K562 (cell line): ENCODE measurements at regions not wholly inside any gene's neighbourhood (a gene's known extent, or its start where the extent isn't known, plus 50 kb on each side); places are given as distances from the start of the nearest gene placed in this dataset.

Experiments
- ATAC-seq: fragments of 200-7000 bp; cut with Tn5 transposase; 3 replicates; pipeline ENCODE4 v1.9.1; 2020; ENCODE audit warnings: moderate library complexity
- BruUV-seq: library from RNA; stranded (reverse); fragments of 400-500 nt; replicated peaks from 2 replicates; lab custom pipeline; 2021; lab: Mats Ljungman, UMichigan
- CTCF ChIA-PET: fragments of 300-600 bp; formaldehyde crosslinking; extraction: SDS; loops from one replicate; lab custom pipeline; 2021; ENCODE audit warnings: low intra/inter-chr PET ratio; lab: Yijun Ruan, JAX
- POLR2A ChIA-PET: fragments of 300-600, 350-650 bp; sonication (Branson Sonifier 250); formaldehyde crosslinking; extraction: SDS; loops from one replicate; lab custom pipeline; 2021; ENCODE audit warnings: antibody characterized with exemption, inconsistent platforms; lab: Yijun Ruan, JAX
- DNase-seq, 4 experiments: peaks; one replicate each; pipeline versions ENCODE4 v3.0.0 to v3.0.0-alpha.2; 2011 to 2018; ENCODE audit warnings: low spot score in 3 of 4, mixed read lengths in 3 of 4; ENCODE audit errors: extremely low read depth in 1 of 4
- FAIRE-seq: peaks from 2 replicates; lab custom pipeline; 2011; peaks lifted over from hg19 to GRCh38; lab: Jason Lieb, UNC
- H2AFZ ChIP-seq: 2 replicates; pipeline ENCODE4 v1.6.0; 2011; ENCODE audit warnings: low read depth, low read length, control low read depth, inconsistent platforms
- H3K27ac ChIP-seq: fragments of 200-600 bp; 3 replicates; pipeline ENCODE4 v1.8.0; 2011; ENCODE audit warnings: low read depth, mild to moderate bottlenecking, control low read depth, inconsistent platforms, low read length, moderate library complexity, mixed read lengths; ENCODE audit errors: extremely low read depth
- H3K27me3 ChIP-seq, 2 experiments: fragments of 300-600 bp in 1 of 2; 2 replicates in 1 of 2; 3 replicates in 1 of 2; pipeline versions ENCODE4 v1.6.0 to v1.8.0; 2011; ENCODE audit warnings: inconsistent platforms in 2 of 2, low read length in 2 of 2, mild to moderate bottlenecking in 1 of 2, mixed read lengths in 1 of 2, moderate library complexity in 1 of 2; ENCODE audit not compliant: control insufficient read depth in 2 of 2, insufficient read depth in 2 of 2
- H3K36me3 ChIP-seq: fragments of 300-600 bp; 3 replicates; pipeline ENCODE4 v1.8.0; 2011; ENCODE audit warnings: mild to moderate bottlenecking, low read length, inconsistent platforms; ENCODE audit not compliant: control insufficient read depth, insufficient read depth
- H3K4me1 ChIP-seq, 2 experiments: fragments of 200-600 bp in 1 of 2; replicated peaks in 1 of 2; 2 replicates in 1 of 2; 3 replicates in 1 of 2; pipeline versions ENCODE4 v1.5.1 to v1.8.0; 2011; ENCODE audit warnings: inconsistent platforms in 2 of 2, low read length in 2 of 2, mild to moderate bottlenecking in 1 of 2, mixed read lengths in 1 of 2, moderate library complexity in 1 of 2; ENCODE audit not compliant: control insufficient read depth in 2 of 2, insufficient read depth in 2 of 2
- H3K4me2 ChIP-seq: 2 replicates; pipeline ENCODE4 v1.6.1; 2011; ENCODE audit warnings: low read length, control low read depth, inconsistent platforms, mixed read lengths; ENCODE audit not compliant: insufficient read depth
- H3K4me3 ChIP-seq: fragments of 200-600 bp; sonication (generic), shearing (Covaris generic); 2 replicates; pipeline ENCODE4 v1.5.1; 2016; ENCODE audit warnings: control low read depth, inconsistent platforms
- H3K79me2 ChIP-seq: fragments of 200-600 bp; 3 replicates; pipeline ENCODE4 v1.8.0; 2011; ENCODE audit warnings: low read length, inconsistent platforms; ENCODE audit not compliant: control insufficient read depth, insufficient read depth
- H3K9ac ChIP-seq, 2 experiments: 2 replicates each; pipeline versions ENCODE4 v1.6.0 to v1.6.1; 2011; ENCODE audit warnings: low read depth in 2 of 2, low read length in 2 of 2, control low read depth in 1 of 2, inconsistent platforms in 1 of 2, mild to moderate bottlenecking in 1 of 2, mixed read lengths in 1 of 2; ENCODE audit not compliant: insufficient read depth in 1 of 2
- H3K9me1 ChIP-seq: one replicate; pipeline ENCODE4 v1.6.0; 2011; ENCODE audit warnings: inconsistent platforms, mild to moderate bottlenecking, low read length, moderate library complexity; ENCODE audit not compliant: control insufficient read depth, insufficient read depth
- H3K9me3 ChIP-seq: replicated peaks from 2 replicates; pipeline ENCODE4 v1.5.1; 2011; ENCODE audit warnings: low read depth, low read length, inconsistent platforms; ENCODE audit not compliant: control insufficient read depth, insufficient read depth
- H4K20me1 ChIP-seq: replicated peaks from 2 replicates; pipeline ENCODE4 v1.6.1; 2011; ENCODE audit warnings: low read length, inconsistent platforms, mixed read lengths; ENCODE audit not compliant: control insufficient read depth, insufficient read depth
- CBFB ChIP-seq: sonication (generic); formaldehyde crosslinking; IDR thresholded peaks from 2 replicates; pipeline ENCODE4 v1.4.0; 2020; ENCODE audit warnings: mild to moderate bottlenecking, missing genetic modification reagents
- RCOR1 ChIP-seq, 2 experiments: IDR thresholded peaks; 2 replicates each; pipeline ENCODE4 v1.6.1; 2012; ENCODE audit warnings: low read depth in 2 of 2, low read length in 2 of 2, borderline replicate concordance in 1 of 2, improper control_type of control experiment in 1 of 2
- ZNF57 ChIP-seq: fragments of 450-650 bp; formaldehyde crosslinking; IDR thresholded peaks from 2 replicates; pipeline ENCODE4 v1.4.0; 2020; ENCODE audit warnings: mild to moderate bottlenecking, moderate library complexity
- WGBS: fragments of 100-300 bp; shearing (Covaris generic); methylation state at CpG from one replicate; pipeline ENCODE4 v1.1.6; 2016; ENCODE audit warnings: low coverage, mixed read lengths; ENCODE audit not compliant: insufficient coverage; ENCODE audit errors: missing lambda C conversion rate; 5-methylcytosine and 5-hydroxymethylcytosine counted together
- in situ Hi-C: fragments of 300-500 bp; cut with MboI; formaldehyde crosslinking; loops from 4 replicates; pipeline ENCODE4 v1.15.0; 2018; ENCODE audit warnings: inconsistent platforms, mixed read lengths
- intact Hi-C: fragments of 100-400 bp; cut with micrococcal nuclease; formaldehyde crosslinking; loops from 2 replicates; pipeline ENCODE4 v1.14.2; 2022
- TF ChIP-seq, protein P1 (sequence below): fragments of 450-650 bp; formaldehyde crosslinking; IDR thresholded peaks from 2 replicates; pipeline ENCODE4 v1.4.0; 2020; ENCODE audit warnings: mild to moderate bottlenecking
- TF ChIP-seq, protein P2 (sequence below): fragments of 250-450 bp; sonication (Bioruptor Pico); IDR thresholded peaks from 2 replicates; pipeline ENCODE4 v1.8.0; 2021; ENCODE audit warnings: borderline replicate concordance, mild to moderate bottlenecking, moderate library complexity; ENCODE audit not compliant: poor library complexity, severe bottlenecking

DNA sequence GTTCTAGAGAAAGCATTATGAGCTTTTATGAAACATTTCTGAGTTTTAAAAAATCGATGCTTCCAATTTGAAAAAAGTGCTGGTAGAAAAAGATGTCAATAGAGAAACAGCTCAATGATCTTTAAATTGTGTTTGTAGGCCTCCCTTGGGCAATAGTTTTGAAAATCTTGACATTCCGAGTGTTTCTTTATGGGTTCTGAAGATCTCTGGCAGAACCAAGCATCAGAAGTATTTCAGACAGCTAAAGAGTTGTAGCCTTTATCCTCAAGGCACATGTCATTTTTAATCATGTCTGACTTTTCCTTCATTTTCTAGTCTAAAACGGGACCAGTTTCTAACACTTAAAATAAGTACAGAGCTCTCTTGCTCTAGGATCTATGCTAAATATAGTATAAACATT lies 188.1 kb upstream of the CBLB start:
- DNase-seq: no peak
- no peak overlapping the region for H3K4me2 ChIP-seq
- H3K36me3 ChIP-seq: no peaks in the 10 kb centered on the region
- no peak overlapping the region for H3K9ac ChIP-seq
- peaks cover 0 to 5% of the 10 kb centered on the region in 2 experiments; a peak in 1 of 5 replicates for H3K4me1 ChIP-seq
- no peak overlapping the region for H2AFZ ChIP-seq
- no peak overlapping the region for H3K27ac ChIP-seq
- intact Hi-C loops (no loop called here), in situ Hi-C loops (no loop called here)
- ChIA-PET CTCF (no interaction called here), POLR2A (no interaction called here)
- no peak overlapping the region for H3K4me3 ChIP-seq
- no peaks in the 10 kb centered on the region for H3K79me2 ChIP-seq
- 25% methylated on average over 3 of the region's 3 CpGs for WGBS
- H3K9me1 ChIP-seq: no peaks in the 10 kb centered on the region
- ATAC-seq: no peak
- no TSS peak for BruUV-seq
- H3K9me3 ChIP-seq: no peaks in the 10 kb centered on the region
- no peak for TF ChIP-seq CBFB (CRISPR knock-in tag)
- no peak for TF ChIP-seq RCOR1 (IDR thresholded peaks at IDR 0.05; ENCODE audit: borderline replicate concordance in 1 of 2, low read depth in 2 of 2, low read length in 2 of 2)
- TF ChIP-seq, protein P1, sequence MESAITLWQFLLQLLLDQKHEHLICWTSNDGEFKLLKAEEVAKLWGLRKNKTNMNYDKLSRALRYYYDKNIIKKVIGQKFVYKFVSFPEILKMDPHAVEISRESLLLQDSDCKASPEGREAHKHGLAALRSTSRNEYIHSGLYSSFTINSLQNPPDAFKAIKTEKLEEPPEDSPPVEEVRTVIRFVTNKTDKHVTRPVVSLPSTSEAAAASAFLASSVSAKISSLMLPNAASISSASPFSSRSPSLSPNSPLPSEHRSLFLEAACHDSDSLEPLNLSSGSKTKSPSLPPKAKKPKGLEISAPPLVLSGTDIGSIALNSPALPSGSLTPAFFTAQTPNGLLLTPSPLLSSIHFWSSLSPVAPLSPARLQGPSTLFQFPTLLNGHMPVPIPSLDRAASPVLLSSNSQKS (CRISPR knock-in tag): no peak
- TF ChIP-seq, protein P2, sequence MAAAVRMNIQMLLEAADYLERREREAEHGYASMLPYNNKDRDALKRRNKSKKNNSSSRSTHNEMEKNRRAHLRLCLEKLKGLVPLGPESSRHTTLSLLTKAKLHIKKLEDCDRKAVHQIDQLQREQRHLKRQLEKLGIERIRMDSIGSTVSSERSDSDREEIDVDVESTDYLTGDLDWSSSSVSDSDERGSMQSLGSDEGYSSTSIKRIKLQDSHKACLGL (CRISPR knock-in tag): no peak
- TF ChIP-seq ZNF57 (CRISPR knock-in tag): no peak
- H3K27me3 ChIP-seq: no peaks in the 10 kb centered on the region
- H4K20me1 ChIP-seq: no peaks in the 10 kb centered on the region
- no peak for FAIRE-seq
